HCT116 (cell line): ENCODE measurements at regions not wholly inside any gene's neighbourhood (a gene's known extent, or its start where the extent isn't known, plus 50 kb on each side); places are given as distances from the start of the nearest gene placed in this dataset.

ENCODE experiments used
- ATAC-seq: fragments of 200-7000 bp; cut with Tn5 transposase; 2 replicates; pipeline ENCODE4 v1.9.1; 2020; ENCODE audit warnings: mild to moderate bottlenecking, moderate library complexity
- BruUV-seq: library from RNA; stranded (reverse); fragments of 400-500 nt; replicated peaks from 2 replicates; lab custom pipeline; 2021; lab: Mats Ljungman, UMichigan
- CTCF ChIA-PET: fragments of 300-600 bp; sonication (Branson Sonifier 250); formaldehyde crosslinking; loops from one replicate; lab custom pipeline; 2021; ENCODE audit warnings: antibody characterized with exemption; lab: Charles Lee
- POLR2A ChIA-PET: fragments of 300-600, 350-600 bp; sonication (Branson Sonifier 250); formaldehyde crosslinking; loops from one replicate; lab custom pipeline; 2021; ENCODE audit warnings: antibody characterized with exemption; lab: Charles Lee
- RAD21 ChIA-PET, 2 experiments: fragments of 300-600 bp; sonication (Branson Sonifier 250); formaldehyde crosslinking; loops; one replicate each; lab custom pipeline; 2023; ENCODE audit warnings: low total read pairs in 2 of 2; ENCODE audit not compliant: uncharacterized antibody in 2 of 2, unreplicated experiment in 2 of 2, low non-redundant PET in 1 of 2; lab: Charles Lee
- DNase-seq: peaks from one replicate; pipeline ENCODE4 v3.0.0-alpha.2; 2010; ENCODE audit warnings: low read depth, low spot score
- H2AFZ ChIP-seq: fragments of 200-600 bp; shearing (Covaris generic), sonication (generic); 2 replicates; pipeline ENCODE4 v1.6.1; 2017; ENCODE audit warnings: low read depth, mixed run types, mixed read lengths, antibody characterized with exemption, low read length; ENCODE audit not compliant: poor library complexity, severe bottlenecking
- H3K27ac ChIP-seq: 2 replicates; pipeline ENCODE4 v1.5.1; 2012; ENCODE audit warnings: low read depth, low read length
- H3K27me3 ChIP-seq: fragments of 200-600 bp; sonication (generic); 2 replicates; pipeline ENCODE4 v1.6.1; 2016; ENCODE audit warnings: mixed run types, low read length, mixed read lengths; ENCODE audit not compliant: insufficient read depth
- H3K36me3 ChIP-seq, 2 experiments: fragments of 200-500 bp in 1 of 2; fragments of 200-600 bp in 1 of 2; sonication (Bioruptor generic) in 1 of 2; sonication (generic) in 1 of 2; 2 replicates each; pipeline versions ENCODE4 v1.5.1 to v1.6.1; 2014 to 2016; ENCODE audit warnings: low read length in 2 of 2, inconsistent platforms in 1 of 2, mixed read lengths in 1 of 2, mixed run types in 1 of 2; ENCODE audit not compliant: insufficient read depth in 2 of 2, control insufficient read depth in 1 of 2
- H3K4me1 ChIP-seq, 2 experiments: fragments of 200-600 bp in 1 of 2; sonication (generic) in 1 of 2; 2 replicates each; pipeline versions ENCODE4 v1.5.1 to v1.6.1; 2012 to 2017; ENCODE audit warnings: low read length in 2 of 2, inconsistent platforms in 1 of 2, mild to moderate bottlenecking in 1 of 2, mixed read lengths in 1 of 2, mixed run types in 1 of 2, moderate library complexity in 1 of 2; ENCODE audit not compliant: insufficient read depth in 2 of 2, control insufficient read depth in 1 of 2
- H3K4me2 ChIP-seq: fragments of 200-600 bp; sonication (generic); 2 replicates; pipeline ENCODE4 v1.6.1; 2017; ENCODE audit warnings: mixed run types, low read length, mixed read lengths
- H3K4me3 ChIP-seq, 2 experiments: fragments of 200-600 bp in 1 of 2; sonication (generic) in 1 of 2; replicated peaks in 1 of 2; 2 replicates each; pipeline ENCODE4 v1.5.1; 2011 to 2016; ENCODE audit warnings: low read length in 2 of 2, control low read depth in 1 of 2, low read depth in 1 of 2, mild to moderate bottlenecking in 1 of 2, mixed read lengths in 1 of 2, mixed run types in 1 of 2
- H3K79me2 ChIP-seq: fragments of 200-600 bp; sonication (generic); 2 replicates; pipeline ENCODE4 v1.6.1; 2017; ENCODE audit warnings: mild to moderate bottlenecking, mixed run types, low read length, moderate library complexity, mixed read lengths; ENCODE audit not compliant: insufficient read depth
- H3K9ac ChIP-seq: fragments of 200-600 bp; sonication (generic); 2 replicates; pipeline ENCODE4 v1.6.1; 2016; ENCODE audit warnings: low read length, mixed read lengths
- H3K9me2 ChIP-seq: fragments of 200-600 bp; sonication (generic), shearing (Covaris generic); 2 replicates; pipeline ENCODE4 v1.6.1; 2017; ENCODE audit warnings: mixed run types, mild to moderate bottlenecking, moderate library complexity; ENCODE audit not compliant: insufficient read depth
- H3K9me3 ChIP-seq, 2 experiments: fragments of 200-500 bp in 1 of 2; fragments of 200-600 bp in 1 of 2; sonication (Bioruptor generic) in 1 of 2; sonication (generic) in 1 of 2; 2 replicates each; pipeline ENCODE4 v1.6.1; 2014 to 2017; ENCODE audit warnings: low read length in 2 of 2, mixed read lengths in 2 of 2, inconsistent platforms in 1 of 2, low read depth in 1 of 2, mild to moderate bottlenecking in 1 of 2, mixed run types in 1 of 2, moderate library complexity in 1 of 2; ENCODE audit not compliant: control insufficient read depth in 1 of 2, insufficient read depth in 1 of 2
- H4K20me1 ChIP-seq: fragments of 200-600 bp; sonication (generic), shearing (Covaris generic); 2 replicates; pipeline ENCODE4 v1.6.1; 2017; ENCODE audit warnings: mixed run types, mild to moderate bottlenecking, moderate library complexity; ENCODE audit not compliant: insufficient read depth
- CBX3 ChIP-seq: IDR thresholded peaks from 2 replicates; pipeline ENCODE4 v1.6.1; 2012; ENCODE audit warnings: low read depth
- CEBPB ChIP-seq: IDR thresholded peaks from 2 replicates; pipeline ENCODE4 v1.6.1; 2012; ENCODE audit warnings: low read depth
- ELF1 ChIP-seq: IDR thresholded peaks from 2 replicates; pipeline ENCODE4 v1.6.1; 2012; ENCODE audit warnings: low read depth, borderline replicate concordance
- EZH2 ChIP-seq: fragments of 200-600 bp; sonication (generic); IDR thresholded peaks from 2 replicates; pipeline ENCODE4 v1.6.1; 2017; ENCODE audit warnings: antibody characterized with exemption, mixed run types
- EZH2phosphoT487 ChIP-seq: fragments of 200-600 bp; IDR thresholded peaks from 2 replicates; pipeline ENCODE4 v1.6.1; 2018; ENCODE audit warnings: antibody characterized with exemption, borderline replicate concordance
- FOSL1 ChIP-seq: IDR thresholded peaks from 2 replicates; pipeline ENCODE4 v1.6.1; 2012; ENCODE audit warnings: low read depth
- MAX ChIP-seq: IDR thresholded peaks from 2 replicates; pipeline ENCODE4 v1.6.1; 2012
- POLR2A ChIP-seq: IDR thresholded peaks from 2 replicates; pipeline ENCODE4 v1.7.0; 2011; ENCODE audit warnings: borderline replicate concordance; ENCODE audit not compliant: insufficient read depth, insufficient read length; ENCODE audit errors: extremely low read depth
- POLR2AphosphoS5 ChIP-seq: IDR thresholded peaks from 2 replicates; pipeline ENCODE4 v1.6.1; 2011; ENCODE audit warnings: mild to moderate bottlenecking, low read depth, low read length, moderate library complexity
- REST ChIP-seq: IDR thresholded peaks from 2 replicates; pipeline ENCODE4 v1.6.1; 2012; ENCODE audit warnings: low read depth
- SIN3A ChIP-seq: IDR thresholded peaks from 2 replicates; pipeline ENCODE4 v1.6.1; 2012; ENCODE audit warnings: low read depth
- YY1 ChIP-seq: IDR thresholded peaks from 2 replicates; pipeline ENCODE4 v1.6.1; 2011; ENCODE audit warnings: low read length, low read depth, moderate library complexity, mild to moderate bottlenecking; ENCODE audit not compliant: insufficient replicate concordance; ENCODE audit errors: extremely low read depth
- ZFX ChIP-seq: fragments of 450-650 bp; IDR thresholded peaks from 2 replicates; pipeline ENCODE4 v1.6.1; 2017
- ZNF274 ChIP-seq: fragments of 200-500 bp; sonication (Bioruptor generic); IDR thresholded peaks from 2 replicates; pipeline ENCODE4 v1.6.1; 2014; ENCODE audit warnings: mild to moderate bottlenecking, low read depth, low read length, inconsistent platforms
- intact Hi-C: fragments of 100-400 bp; cut with micrococcal nuclease; formaldehyde crosslinking; loops from 2 replicates; pipeline ENCODE4 v1.10.0; 2022
- TF ChIP-seq, protein P1 (sequence below): IDR thresholded peaks from 2 replicates; pipeline ENCODE4 v1.6.1; 2012

GRCh38 chrX:8048466-8048865 is 121.3 kb upstream of the PNPLA4 start:
- DNase-seq = no peak
- intact Hi-C loops = no loop called here
- no peak overlapping the region for H2AFZ ChIP-seq
- no peak for ATAC-seq
- no peaks in the 10 kb centered on the region for H3K4me1 ChIP-seq
- no peak overlapping the region for H3K27ac ChIP-seq
- CTCF ChIA-PET = no interaction called here
- H4K20me1 ChIP-seq = no peaks in the 10 kb centered on the region
- RAD21 ChIA-PET = no interaction called here
- no peaks in the 10 kb centered on the region for H3K79me2 ChIP-seq
- POLR2A ChIA-PET = no interaction called here
- no peaks in the 10 kb centered on the region for H3K9me3 ChIP-seq
- no peak overlapping the region for H3K4me2 ChIP-seq
- H3K9me2 ChIP-seq = no peaks in the 10 kb centered on the region
- no TSS peak for BruUV-seq
- TF ChIP-seq FOSL1 (no peak), EZH2 (no peak), YY1 (no peak), POLR2AphosphoS5 (no peak), ZNF274 (no peak), POLR2A (no peak), ELF1 (no peak), EZH2phosphoT487 (no peak), SIN3A (no peak), ZFX (no peak), CEBPB (no peak), REST (no peak), MAX (no peak), CBX3 (no peak)
- TF ChIP-seq, protein P1, sequence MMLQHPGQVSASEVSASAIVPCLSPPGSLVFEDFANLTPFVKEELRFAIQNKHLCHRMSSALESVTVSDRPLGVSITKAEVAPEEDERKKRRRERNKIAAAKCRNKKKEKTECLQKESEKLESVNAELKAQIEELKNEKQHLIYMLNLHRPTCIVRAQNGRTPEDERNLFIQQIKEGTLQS = no peak
- TF ChIP-seq, all 23 proteins: peak for 0
- Histone ChIP-seq H3K4me3 (no peak overlapping the region), H3K27me3 (no peaks in the 10 kb centered on the region), H3K36me3 (no peaks in the 10 kb centered on the region), H3K9ac (no peak overlapping the region)
